ENCODE measurements at regions not wholly inside any gene's neighbourhood (a gene's known extent, or its start where the extent isn't known, plus 50 kb on each side); places are given as distances from the start of the nearest gene placed in this dataset.

DNA sequence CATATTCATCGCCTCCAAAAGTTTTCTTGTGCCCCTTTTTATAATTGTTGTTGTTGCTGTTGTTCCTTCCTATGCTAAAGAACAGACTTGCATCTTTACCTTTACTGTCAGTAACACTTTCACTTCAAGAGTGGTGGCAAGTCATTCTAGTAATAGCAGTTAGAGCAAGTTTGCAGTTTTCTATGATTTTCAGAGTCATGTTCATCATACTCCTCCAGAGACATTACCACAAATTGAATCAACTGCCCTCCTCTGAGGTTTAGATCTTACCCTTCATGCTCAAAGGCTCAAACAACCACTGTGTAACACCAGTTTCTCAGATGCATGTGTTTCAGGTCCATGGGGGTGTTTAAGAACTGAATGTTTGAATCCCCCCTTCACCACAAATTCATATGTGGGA is 763.4 kb downstream of the LRFN5 start:
- TF ChIP-seq POLR2A (IDR thresholded peaks at IDR 0.05), result no peak
- TF ChIP-seq, protein P1, sequence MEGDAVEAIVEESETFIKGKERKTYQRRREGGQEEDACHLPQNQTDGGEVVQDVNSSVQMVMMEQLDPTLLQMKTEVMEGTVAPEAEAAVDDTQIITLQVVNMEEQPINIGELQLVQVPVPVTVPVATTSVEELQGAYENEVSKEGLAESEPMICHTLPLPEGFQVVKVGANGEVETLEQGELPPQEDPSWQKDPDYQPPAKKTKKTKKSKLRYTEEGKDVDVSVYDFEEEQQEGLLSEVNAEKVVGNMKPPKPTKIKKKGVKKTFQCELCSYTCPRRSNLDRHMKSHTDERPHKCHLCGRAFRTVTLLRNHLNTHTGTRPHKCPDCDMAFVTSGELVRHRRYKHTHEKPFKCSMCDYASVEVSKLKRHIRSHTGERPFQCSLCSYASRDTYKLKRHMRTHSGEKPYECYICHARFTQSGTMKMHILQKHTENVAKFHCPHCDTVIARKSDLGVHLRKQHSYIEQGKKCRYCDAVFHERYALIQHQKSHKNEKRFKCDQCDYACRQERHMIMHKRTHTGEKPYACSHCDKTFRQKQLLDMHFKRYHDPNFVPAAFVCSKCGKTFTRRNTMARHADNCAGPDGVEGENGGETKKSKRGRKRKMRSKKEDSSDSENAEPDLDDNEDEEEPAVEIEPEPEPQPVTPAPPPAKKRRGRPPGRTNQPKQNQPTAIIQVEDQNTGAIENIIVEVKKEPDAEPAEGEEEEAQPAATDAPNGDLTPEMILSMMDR (IDR thresholded peaks at IDR 0.05), result no peak
- no peaks in the 10 kb centered on the region for H3K27me3 ChIP-seq
- ATAC-seq (no peak), DNase-seq (no peak)
- peaks cover 0 to 3% (median 0%) of the 10 kb centered on the region in 12 donors for H3K9me3 ChIP-seq
- WGBS, 4 donors, result 72 to 91% (median 77%) methylated on average over 1 of the region's 1 CpG
- no peaks in the 10 kb centered on the region for H3K36me3 ChIP-seq
- no peak overlapping the region for H3K4me3 ChIP-seq
- no peak overlapping the region for H3K27ac ChIP-seq
- no peaks in the 10 kb centered on the region for H3K4me1 ChIP-seq
- intact Hi-C loops (cut with DNase I), result no loop called here

DNA sequence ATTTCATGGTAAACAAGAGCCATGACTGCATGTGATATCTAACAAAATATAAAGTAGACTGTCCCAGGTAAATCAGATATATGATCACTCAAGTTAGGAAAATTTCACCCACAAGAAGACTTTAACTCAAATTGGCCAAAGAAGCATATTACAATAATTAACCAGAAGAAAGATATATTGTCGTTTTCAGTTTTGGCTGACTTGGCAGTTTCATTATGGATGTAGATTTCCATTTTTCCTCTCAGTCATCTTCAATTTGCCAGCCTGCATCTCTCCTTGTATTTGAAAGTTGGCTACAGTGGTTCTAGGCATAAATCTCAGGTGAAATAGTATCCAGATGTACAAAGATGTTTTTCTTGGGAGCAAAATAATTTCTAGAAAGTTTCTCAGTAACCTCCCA is 761.6 kb downstream of the LRFN5 start:
- H3K4me3 ChIP-seq, result no peak overlapping the region
- H3K27me3 ChIP-seq, result no peaks in the 10 kb centered on the region
- intact Hi-C loops (cut with DNase I), result no loop called here
- peaks cover 0 to 3% (median 0%) of the 10 kb centered on the region in 12 donors for H3K9me3 ChIP-seq
- ATAC-seq (no peak), DNase-seq (no peak)
- no peak overlapping the region for H3K27ac ChIP-seq
- 76 to 88% (median 82%) methylated on average over 1 of the region's 1 CpG for WGBS, 4 donors
- no peaks in the 10 kb centered on the region for H3K4me1 ChIP-seq
- TF ChIP-seq, protein P1 (IDR thresholded peaks at IDR 0.05), result no peak
- TF ChIP-seq POLR2A (IDR thresholded peaks at IDR 0.05), result no peak
- no peaks in the 10 kb centered on the region for H3K36me3 ChIP-seq

DNA sequence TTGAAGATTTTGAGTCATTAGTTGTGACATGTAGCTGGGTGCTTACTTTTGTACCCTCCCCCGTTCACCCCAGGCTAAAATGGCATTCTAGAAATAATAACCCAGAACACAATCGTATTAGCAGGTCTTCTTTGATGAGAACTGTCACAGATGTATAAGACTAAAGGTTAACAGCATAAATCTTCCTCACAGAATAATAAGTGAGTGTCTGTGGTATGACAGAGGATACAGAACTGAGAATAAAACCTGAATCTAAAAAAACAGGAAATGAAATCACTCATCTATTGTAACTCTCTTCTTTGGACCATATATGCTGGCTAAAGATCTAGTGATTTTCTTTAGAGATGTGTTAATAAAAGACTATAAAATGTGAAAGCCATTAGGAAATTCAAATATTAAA is 746.6 kb downstream of the LRFN5 start:
- H3K9me3 ChIP-seq, result no peaks in the 10 kb centered on the region
- no peak overlapping the region for H3K4me3 ChIP-seq
- no peaks in the 10 kb centered on the region for H3K27me3 ChIP-seq
- no peaks in the 10 kb centered on the region for H3K36me3 ChIP-seq
- ATAC-seq (no peak), DNase-seq (no peak)
- intact Hi-C loops (cut with DNase I), result no loop called here
- TF ChIP-seq, protein P1 (IDR thresholded peaks at IDR 0.05), result no peak
- TF ChIP-seq POLR2A (IDR thresholded peaks at IDR 0.05), result no peak
- 65 to 75% (median 70%) methylated on average over 2 of the region's 2 CpGs for WGBS, 4 donors
- no peak overlapping the region for H3K27ac ChIP-seq
- no peaks in the 10 kb centered on the region for H3K4me1 ChIP-seq

DNA sequence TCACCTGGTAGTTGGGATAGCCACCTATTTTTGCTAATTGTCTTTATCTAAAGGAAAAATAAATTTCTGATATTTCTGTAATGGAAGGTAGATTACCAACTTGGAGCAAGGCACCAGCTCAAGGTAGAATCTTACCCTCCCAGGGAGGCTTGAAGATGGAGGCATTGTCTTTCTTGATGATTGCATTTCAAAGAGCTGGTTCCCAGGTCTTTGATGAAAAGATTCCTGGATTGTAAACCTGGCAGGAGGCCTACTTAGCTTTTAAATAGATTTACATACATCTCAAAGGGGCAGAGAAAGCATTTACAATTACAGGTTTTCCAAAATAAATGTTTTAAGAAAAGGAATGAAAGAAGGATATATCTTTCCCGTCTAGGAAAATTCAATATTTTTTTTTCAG is 729.2 kb downstream of the LRFN5 start:
- no peak for ATAC-seq
- Histone ChIP-seq H3K4me3 (no peak overlapping the region), H3K36me3 (no peaks in the 10 kb centered on the region), H3K27ac (no peak overlapping the region), H3K9me3 (no peaks in the 10 kb centered on the region), H3K4me1 (no peaks in the 10 kb centered on the region), H3K27me3 (no peaks in the 10 kb centered on the region)
- WGBS, 4 donors, result 18 to 44% (median 40%) methylated on average over 1 of the region's 1 CpG
- intact Hi-C loops (cut with DNase I), result loop anchor here in 1 of 10 donors (10.0 kb wide), 1 partner anchor 61 kb away; no protein-coding TSS in a partner anchor
- DNase-seq, result no peak
- TF ChIP-seq POLR2A (IDR thresholded peaks at IDR 0.05), result no peak
- TF ChIP-seq, protein P1 (IDR thresholded peaks at IDR 0.05), result no peak
